Lower leg skin (tissue), 4 donors: ENCODE measurements at regions not wholly inside any gene's neighbourhood (a gene's known extent, or its start where the extent isn't known, plus 50 kb on each side); places are given as distances from the start of the nearest gene placed in this dataset.

Source experiments
- DNase-seq, 2 donors: peaks; one replicate each; pipeline ENCODE4 v3.0.0-alpha.2; 2019; ENCODE audit warnings: low spot score in 2 of 2
- H3K4me3 ChIP-seq: fragments of 200-600 bp; sonication (generic); 2 replicates; pipeline ENCODE4 v1.5.1; 2017; ENCODE audit warnings: mild to moderate bottlenecking, low read depth; ENCODE audit not compliant: poor library complexity, severe bottlenecking
- CTCF ChIP-seq, 3 donors: fragments of 450-650 bp; IDR thresholded peaks; one replicate each; pipeline ENCODE4 v1.5.1; 2016; ENCODE audit warnings: antibody characterized with exemption in 3 of 3, mild to moderate bottlenecking in 3 of 3, moderate library complexity in 2 of 3
- POLR2A ChIP-seq, 2 donors: fragments of 450-650 bp; IDR thresholded peaks; one replicate each; pipeline ENCODE4 v1.6.1; 2016 to 2017; ENCODE audit warnings: antibody characterized with exemption in 2 of 2, mild to moderate bottlenecking in 1 of 2, moderate library complexity in 1 of 2
- WGBS, 2 donors: methylation state at CpG; one replicate each; pipeline ENCODE4 v1.1.5; 2018; 5-methylcytosine and 5-hydroxymethylcytosine counted together
- intact Hi-C: fragments of 100-400 bp; cut with DNase I; formaldehyde crosslinking; loops from one replicate; pipeline ENCODE4 v1.15.0; 2023; ENCODE audit warnings: low total_unique reads

DNA sequence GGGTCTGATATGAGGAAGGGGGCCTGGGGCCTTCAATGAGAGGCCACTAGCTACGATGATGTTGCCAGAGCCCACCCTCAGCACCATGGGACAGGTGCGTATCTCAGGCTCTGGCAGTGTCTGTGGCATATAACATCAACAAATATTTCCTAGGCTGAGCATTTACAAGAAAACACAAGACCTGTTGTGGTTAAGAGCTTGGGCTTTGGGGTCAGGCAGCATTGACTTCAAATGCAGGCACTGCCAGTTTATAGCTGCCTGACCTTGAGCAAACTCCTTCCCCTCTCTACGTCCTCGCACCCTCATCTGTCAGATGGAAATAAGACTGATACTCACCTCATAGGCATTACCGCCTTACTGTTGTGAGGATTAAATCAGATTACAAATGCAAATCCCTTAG, 156.0 kb downstream of the KATNAL1 start:
- intact Hi-C loops, result no loop called here
- no peak overlapping the region for H3K4me3 ChIP-seq
- 89 to 91% methylated on average over 5 of the region's 5 CpGs for WGBS, 2 donors
- no peak for TF ChIP-seq CTCF (IDR thresholded peaks at IDR 0.05)
- no peak for TF ChIP-seq POLR2A (IDR thresholded peaks at IDR 0.05)
- no peak for DNase-seq

GRCh38 chr13:30149248-30149647, 158.1 kb downstream of the KATNAL1 start:
- TF ChIP-seq CTCF (IDR thresholded peaks at IDR 0.05) (no peak), POLR2A (IDR thresholded peaks at IDR 0.05) (no peak)
- DNase-seq, result no peak
- no peak overlapping the region for H3K4me3 ChIP-seq
- 84 to 94% methylated on average over 2 of the region's 2 CpGs for WGBS, 2 donors
- intact Hi-C loops, result loop anchor here (10.0 kb wide), 1 partner anchor 646 kb away; no protein-coding TSS in a partner anchor

DNA sequence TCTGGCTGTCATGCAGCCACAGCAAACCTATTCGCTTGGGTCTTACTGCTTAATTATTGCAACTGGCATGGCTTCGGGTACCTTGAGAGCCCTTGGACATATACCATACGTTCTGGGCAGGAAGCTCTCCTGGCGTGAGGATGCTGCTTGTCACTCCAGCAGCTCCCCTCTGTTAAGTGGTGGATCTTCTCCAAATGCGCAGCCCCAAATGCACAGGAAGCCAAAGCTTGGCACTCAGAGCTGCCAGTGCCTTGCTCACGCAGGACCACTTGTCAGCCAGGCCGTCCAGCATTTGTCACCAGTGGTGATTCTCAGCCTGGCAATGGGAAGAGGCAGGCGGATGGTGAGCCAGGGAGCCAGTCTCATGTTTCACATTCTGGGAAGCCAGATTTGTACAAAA, 158.6 kb downstream of the KATNAL1 start:
- no peak for DNase-seq
- TF ChIP-seq POLR2A (IDR thresholded peaks at IDR 0.05), result no peak
- TF ChIP-seq CTCF (IDR thresholded peaks at IDR 0.05), result no peak
- no peak overlapping the region for H3K4me3 ChIP-seq
- intact Hi-C loops, result loop anchor here (10.0 kb wide), 1 partner anchor 646 kb away; no protein-coding TSS in a partner anchor
- WGBS, 2 donors, result 85 to 88% methylated on average over 8 of the region's 8 CpGs

DNA sequence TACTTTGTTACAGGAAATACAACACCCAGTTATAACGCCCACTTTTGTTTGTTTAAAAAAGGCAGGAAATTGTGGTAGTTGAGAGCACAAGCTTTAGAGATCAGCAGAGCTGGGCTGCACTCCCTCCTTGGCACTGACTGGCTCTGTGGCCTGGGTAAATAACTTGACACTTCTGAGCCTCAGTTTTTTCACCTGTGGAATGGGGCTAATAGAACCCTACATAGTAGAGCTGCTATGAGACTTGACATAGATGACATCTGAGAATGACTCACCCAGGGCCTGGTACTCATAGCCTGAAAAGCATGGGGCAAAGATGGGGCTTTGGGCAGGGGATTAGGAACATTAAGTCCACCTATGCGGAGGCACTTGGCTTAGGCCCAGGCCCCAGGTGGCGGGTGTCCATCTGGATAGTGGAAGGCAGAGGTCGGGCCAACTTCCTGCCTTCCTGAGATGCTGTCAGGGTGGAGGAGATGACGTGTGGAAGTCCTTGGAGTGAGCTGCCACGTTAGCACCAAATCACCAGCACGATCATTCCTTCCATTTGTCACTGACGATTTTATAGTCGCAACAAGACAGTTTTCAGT, 159.1 kb downstream of the KATNAL1 start:
- 70 to 76% methylated on average over 9 of the region's 9 CpGs for WGBS, 2 donors
- no peak overlapping the region for H3K4me3 ChIP-seq
- intact Hi-C loops, result loop anchor here (10.0 kb wide), 1 partner anchor 647 kb away; no protein-coding TSS in a partner anchor
- DNase-seq, result no peak
- TF ChIP-seq CTCF (IDR thresholded peaks at IDR 0.05) (no peak), POLR2A (IDR thresholded peaks at IDR 0.05) (no peak)

DNA sequence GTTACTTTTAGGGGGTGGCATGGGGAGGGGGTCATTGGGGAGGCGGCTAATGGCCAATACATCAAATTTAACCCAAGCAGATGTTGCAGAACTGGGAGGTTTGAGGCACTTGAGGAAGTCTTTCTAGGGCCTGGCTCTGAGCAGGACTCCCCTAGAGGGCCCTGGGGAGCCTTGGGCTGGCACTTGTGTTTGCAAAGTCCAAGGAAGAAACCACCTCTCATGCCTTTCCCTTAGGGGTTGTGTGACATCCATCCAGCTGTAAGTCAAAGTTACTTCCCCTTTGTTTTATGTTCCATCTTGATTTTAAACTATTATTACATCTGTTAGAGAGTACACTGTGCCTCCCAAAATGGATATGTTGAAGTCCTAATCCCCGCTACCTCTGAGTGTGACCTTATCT, 159.9 kb downstream of the KATNAL1 start:
- no peak for TF ChIP-seq CTCF (IDR thresholded peaks at IDR 0.05)
- TF ChIP-seq POLR2A (IDR thresholded peaks at IDR 0.05), result no peak
- DNase-seq, result no peak
- intact Hi-C loops, result loop anchor here (10.0 kb wide), 1 partner anchor 647 kb away; no protein-coding TSS in a partner anchor
- H3K4me3 ChIP-seq, result no peak overlapping the region
- WGBS, 2 donors, result 94 to 96% methylated on average over 2 of the region's 2 CpGs

- intact Hi-C loops, result loop anchor here (10.0 kb wide), 1 partner anchor 648 kb away; no protein-coding TSS in a partner anchor
- no peak for TF ChIP-seq CTCF (IDR thresholded peaks at IDR 0.05)
- TF ChIP-seq POLR2A (IDR thresholded peaks at IDR 0.05), result no peak
- WGBS, 2 donors, result 83 to 84% methylated on average over 4 of the region's 4 CpGs
- DNase-seq, result no peak
- H3K4me3 ChIP-seq, result no peak overlapping the region
Measured at GRCh38 chr13:30147015-30147414, 160.3 kb downstream of the KATNAL1 start.
